Peyer's patch (tissue), 4 donors: ENCODE measurements at regions not wholly inside any gene's neighbourhood (a gene's known extent, or its start where the extent isn't known, plus 50 kb on each side); places are given as distances from the start of the nearest gene placed in this dataset.

ENCODE experiments used
- DNase-seq, 3 donors: peaks; one replicate each; pipeline ENCODE4 v3.0.0-alpha.2; 2017 to 2019
- H3K27ac ChIP-seq, 4 donors: fragments of 200-600 bp; sonication (generic); one replicate each; pipeline ENCODE4 v1.5.1; 2016 to 2019
- H3K27me3 ChIP-seq, 2 donors: fragments of 200-600 bp; sonication (generic); one replicate each; pipeline ENCODE4 v1.5.1; 2019
- H3K36me3 ChIP-seq, 3 donors: fragments of 200-600 bp; sonication (generic); one replicate each; pipeline ENCODE4 v1.5.1; 2016 to 2019
- H3K4me1 ChIP-seq, 4 donors: fragments of 200-600 bp; sonication (generic); one replicate each; pipeline ENCODE4 v1.5.1; 2016 to 2019
- H3K4me3 ChIP-seq, 4 donors: fragments of 200-600 bp; sonication (generic); 1 replicate in 3 of 4; 2 replicates in 1 of 4; pipeline ENCODE4 v1.5.1; 2016 to 2019; ENCODE audit warnings: mild to moderate bottlenecking in 1 of 4
- H3K9me3 ChIP-seq, 4 donors: fragments of 200-600 bp; sonication (generic); one replicate each; pipeline ENCODE4 v1.5.1; 2016 to 2019; ENCODE audit warnings: mild to moderate bottlenecking in 1 of 4
- CTCF ChIP-seq, 6 experiments: fragments of 450-650 bp in 4 of 6; fragments of 200-600 bp in 2 of 6; sonication (generic) in 1 of 6; IDR thresholded peaks; one replicate each; pipeline ENCODE4 v1.5.1; 2017 to 2019; ENCODE audit warnings: antibody characterized with exemption in 6 of 6, mild to moderate bottlenecking in 3 of 6, moderate library complexity in 1 of 6
- POLR2A ChIP-seq, 2 donors: fragments of 450-650 bp; IDR thresholded peaks; one replicate each; pipeline ENCODE4 v1.5.1; 2017; ENCODE audit warnings: antibody characterized with exemption in 2 of 2, mild to moderate bottlenecking in 2 of 2, moderate library complexity in 2 of 2

GRCh38 chrX:69415698-69416097, 88.4 kb upstream of the NALF2 start:
- H3K27ac ChIP-seq = no peak overlapping the region
- no peaks in the 10 kb centered on the region for H3K4me1 ChIP-seq
- TF ChIP-seq CTCF (IDR thresholded peaks at IDR 0.05) (no peak), POLR2A (IDR thresholded peaks at IDR 0.05) (no peak)
- no peak overlapping the region for H3K4me3 ChIP-seq
- H3K27me3 ChIP-seq = no peaks in the 10 kb centered on the region
- no peak for DNase-seq
- H3K36me3 ChIP-seq = no peaks in the 10 kb centered on the region
- no peaks in the 10 kb centered on the region for H3K9me3 ChIP-seq

- DNase-seq = no peak
- Histone ChIP-seq H3K4me3 (no peak overlapping the region), H3K27ac (no peak overlapping the region), H3K27me3 (no peaks in the 10 kb centered on the region), H3K4me1 (no peaks in the 10 kb centered on the region), H3K36me3 (no peaks in the 10 kb centered on the region), H3K9me3 (no peaks in the 10 kb centered on the region)
- TF ChIP-seq POLR2A (IDR thresholded peaks at IDR 0.05) (no peak), CTCF (IDR thresholded peaks at IDR 0.05) (no peak)
Observed at GRCh38 chrX:69412661-69413060, 91.5 kb upstream of the NALF2 start.

- no peaks in the 10 kb centered on the region for H3K27me3 ChIP-seq
- H3K4me3 ChIP-seq = no peak overlapping the region
- TF ChIP-seq CTCF (IDR thresholded peaks at IDR 0.05) = no peak
- no peaks in the 10 kb centered on the region for H3K36me3 ChIP-seq
- H3K9me3 ChIP-seq = no peaks in the 10 kb centered on the region
- H3K4me1 ChIP-seq = no peaks in the 10 kb centered on the region
- DNase-seq = no peak
- H3K27ac ChIP-seq = no peak overlapping the region
Observed at GRCh38 chrX:69398881-69399280, 105.2 kb upstream of the NALF2 start.

- Histone ChIP-seq H3K4me1 (no peaks in the 10 kb centered on the region), H3K27ac (no peak overlapping the region), H3K9me3 (no peaks in the 10 kb centered on the region), H3K36me3 (no peaks in the 10 kb centered on the region), H3K27me3 (no peaks in the 10 kb centered on the region), H3K4me3 (no peak overlapping the region)
- TF ChIP-seq POLR2A (IDR thresholded peaks at IDR 0.05) = no peak
- TF ChIP-seq CTCF (IDR thresholded peaks at IDR 0.05) = no peak
- DNase-seq = no peak
Observed at GRCh38 chrX:69396916-69397315, 107.2 kb upstream of the NALF2 start.

- no peak overlapping the region for H3K27ac ChIP-seq
Observed at GRCh38 chrX:69395306-69395705, 108.8 kb upstream of the NALF2 start.

More at GRCh38 chrX:69395306-69395705, 108.8 kb upstream of the NALF2 start:
- no peaks in the 10 kb centered on the region for H3K4me1 ChIP-seq
- DNase-seq = no peak
- TF ChIP-seq POLR2A (IDR thresholded peaks at IDR 0.05) (no peak), CTCF (IDR thresholded peaks at IDR 0.05) (no peak)
- H3K9me3 ChIP-seq = no peaks in the 10 kb centered on the region
- H3K4me3 ChIP-seq = no peak overlapping the region
- H3K27me3 ChIP-seq = no peaks in the 10 kb centered on the region
- no peaks in the 10 kb centered on the region for H3K36me3 ChIP-seq
